ENCODE measurements at regions not wholly inside any gene's neighbourhood (a gene's known extent, or its start where the extent isn't known, plus 50 kb on each side); places are given as distances from the start of the nearest gene placed in this dataset.
"Not testable (repeated sequence)": the region's sequence is repeated elsewhere in the genome, so short reads cannot be mapped to it uniquely, and the experiment has no call there.

- no peaks in the 10 kb centered on the region for H3K27me3 ChIP-seq (ENCODE audit: control insufficient read depth, insufficient read depth, low read length)
- H3K27me3 Mint-ChIP-seq = no peaks in the 10 kb centered on the region
- H3K36me3 ChIP-seq (ENCODE audit: control insufficient read depth, insufficient read depth, low read length) = no peaks in the 10 kb centered on the region
- H3K36me3 Mint-ChIP-seq = no peaks in the 10 kb centered on the region
- H3K4me3 Mint-ChIP-seq = no peak overlapping the region
- DNase-seq (no peak), ATAC-seq (ENCODE audit: low read depth in 2 of 2) (no peak)
- no peak overlapping the region for H3K4me3 ChIP-seq (ENCODE audit: low read depth, low read length)
- H3K9me3 ChIP-seq (ENCODE audit: control insufficient read depth in 2 of 2, low read length in 2 of 2) = no peaks in the 10 kb centered on the region
- H3K4me1 ChIP-seq (ENCODE audit: control insufficient read depth, insufficient read depth, low read length, poor library complexity, severe bottlenecking) = no peaks in the 10 kb centered on the region
- H3K9me3 Mint-ChIP-seq = peaks cover 0 to 10% (median 1%) of the 10 kb centered on the region in 7 donors
- H3K27ac Mint-ChIP-seq = no peak overlapping the region
- no peak overlapping the region for H3K27ac ChIP-seq (ENCODE audit: insufficient read depth, low read length, poor library complexity, severe bottlenecking)
- no peaks in the 10 kb centered on the region for H3K4me1 Mint-ChIP-seq
These were observed 226.8 kb downstream of the RND3 start for GRCh38 chr2:150260636-150261035.

GRCh38 chr2:150259746-150260145 lies 227.7 kb downstream of the RND3 start:
- Histone ChIP-seq H3K27me3 (ENCODE audit: control insufficient read depth, insufficient read depth, low read length) (no peaks in the 10 kb centered on the region), H3K27ac (ENCODE audit: insufficient read depth, low read length, poor library complexity, severe bottlenecking) (no peak overlapping the region), H3K9me3 (ENCODE audit: control insufficient read depth in 2 of 2, low read length in 2 of 2) (no peaks in the 10 kb centered on the region), H3K36me3 (ENCODE audit: control insufficient read depth, insufficient read depth, low read length) (no peaks in the 10 kb centered on the region), H3K4me1 (ENCODE audit: control insufficient read depth, insufficient read depth, low read length, poor library complexity, severe bottlenecking) (no peaks in the 10 kb centered on the region), H3K4me3 (ENCODE audit: low read depth, low read length) (no peak overlapping the region)
- H3K36me3 Mint-ChIP-seq = no peaks in the 10 kb centered on the region
- no peaks in the 10 kb centered on the region for H3K27me3 Mint-ChIP-seq
- DNase-seq (no peak), ATAC-seq (ENCODE audit: low read depth in 2 of 2) (no peak)
- peaks cover 0 to 10% (median 1%) of the 10 kb centered on the region in 7 donors for H3K9me3 Mint-ChIP-seq
- H3K27ac Mint-ChIP-seq = no peak overlapping the region
- no peak overlapping the region for H3K4me3 Mint-ChIP-seq
- H3K4me1 Mint-ChIP-seq = no peaks in the 10 kb centered on the region

GRCh38 chr2:150258781-150259307 lies 228.6 kb downstream of the RND3 start:
- ATAC-seq (ENCODE audit: low read depth in 2 of 2) = no peak
- no peak overlapping the region for H3K4me3 Mint-ChIP-seq

GRCh38 chr2:150256736-150257135 lies 230.7 kb downstream of the RND3 start:
- Histone ChIP-seq H3K4me1 (ENCODE audit: control insufficient read depth, insufficient read depth, low read length, poor library complexity, severe bottlenecking) (no peaks in the 10 kb centered on the region), H3K27me3 (ENCODE audit: control insufficient read depth, insufficient read depth, low read length) (no peaks in the 10 kb centered on the region), H3K9me3 (ENCODE audit: control insufficient read depth in 2 of 2, low read length in 2 of 2) (no peaks in the 10 kb centered on the region), H3K36me3 (ENCODE audit: control insufficient read depth, insufficient read depth, low read length) (no peaks in the 10 kb centered on the region), H3K27ac (ENCODE audit: insufficient read depth, low read length, poor library complexity, severe bottlenecking) (no peak overlapping the region), H3K4me3 (ENCODE audit: low read depth, low read length) (no peak overlapping the region)
- H3K4me1 Mint-ChIP-seq = no peaks in the 10 kb centered on the region
- no peak overlapping the region for H3K4me3 Mint-ChIP-seq
- no peak for ATAC-seq (ENCODE audit: low read depth in 2 of 2)
- H3K9me3 Mint-ChIP-seq = peaks cover 0 to 5% (median 0%) of the 10 kb centered on the region in 7 donors
- no peaks in the 10 kb centered on the region for H3K27me3 Mint-ChIP-seq
- H3K36me3 Mint-ChIP-seq = no peaks in the 10 kb centered on the region
- no peak overlapping the region for H3K27ac Mint-ChIP-seq
- no peak for DNase-seq

More at GRCh38 chr2:150258781-150259307, 228.6 kb downstream of the RND3 start:
- no peak for DNase-seq
- H3K27ac ChIP-seq (ENCODE audit: insufficient read depth, low read length, poor library complexity, severe bottlenecking) = no peak overlapping the region
- no peaks in the 10 kb centered on the region for H3K4me1 ChIP-seq (ENCODE audit: control insufficient read depth, insufficient read depth, low read length, poor library complexity, severe bottlenecking)
- H3K9me3 ChIP-seq (ENCODE audit: control insufficient read depth in 2 of 2, low read length in 2 of 2) = no peaks in the 10 kb centered on the region
- H3K36me3 ChIP-seq (ENCODE audit: control insufficient read depth, insufficient read depth, low read length) = no peaks in the 10 kb centered on the region
- H3K36me3 Mint-ChIP-seq = no peaks in the 10 kb centered on the region
- H3K4me1 Mint-ChIP-seq = no peaks in the 10 kb centered on the region
- H3K4me3 ChIP-seq (ENCODE audit: low read depth, low read length) = no peak overlapping the region
- peaks cover 0 to 10% (median under 1%) of the 10 kb centered on the region in 7 donors for H3K9me3 Mint-ChIP-seq
- no peaks in the 10 kb centered on the region for H3K27me3 Mint-ChIP-seq
- H3K27ac Mint-ChIP-seq = no peak overlapping the region
- H3K27me3 ChIP-seq (ENCODE audit: control insufficient read depth, insufficient read depth, low read length) = no peaks in the 10 kb centered on the region

- H3K27ac Mint-ChIP-seq = no peak overlapping the region
- H3K27me3 ChIP-seq (ENCODE audit: control insufficient read depth, insufficient read depth, low read length) = no peaks in the 10 kb centered on the region
- no peaks in the 10 kb centered on the region for H3K4me1 Mint-ChIP-seq
- no peak overlapping the region for H3K4me3 Mint-ChIP-seq
- no peak overlapping the region for H3K4me3 ChIP-seq (ENCODE audit: low read depth, low read length)
- H3K9me3 Mint-ChIP-seq = peaks cover 0 to 3% (median 0%) of the 10 kb centered on the region in 7 donors
- ATAC-seq (ENCODE audit: low read depth in 2 of 2) = no peak
- H3K36me3 Mint-ChIP-seq = no peaks in the 10 kb centered on the region
- no peaks in the 10 kb centered on the region for H3K27me3 Mint-ChIP-seq
- no peak overlapping the region for H3K27ac ChIP-seq (ENCODE audit: insufficient read depth, low read length, poor library complexity, severe bottlenecking)
- no peaks in the 10 kb centered on the region for H3K9me3 ChIP-seq (ENCODE audit: control insufficient read depth in 2 of 2, low read length in 2 of 2)
- no peaks in the 10 kb centered on the region for H3K4me1 ChIP-seq (ENCODE audit: control insufficient read depth, insufficient read depth, low read length, poor library complexity, severe bottlenecking)
- no peaks in the 10 kb centered on the region for H3K36me3 ChIP-seq (ENCODE audit: control insufficient read depth, insufficient read depth, low read length)
- DNase-seq = no peak
These were observed 231.9 kb downstream of the RND3 start for GRCh38 chr2:150255528-150255927.

GRCh38 chr2:150249735-150250134 lies 237.7 kb downstream of the RND3 start:
- not testable (repeated sequence) for H3K4me3 Mint-ChIP-seq; H3K27ac Mint-ChIP-seq; H3K27ac ChIP-seq (ENCODE audit: insufficient read depth, low read length, poor library complexity, severe bottlenecking); H3K27me3 Mint-ChIP-seq; H3K4me1 ChIP-seq (ENCODE audit: control insufficient read depth, insufficient read depth, low read length, poor library complexity, severe bottlenecking); H3K9me3 ChIP-seq (ENCODE audit: control insufficient read depth in 2 of 2, low read length in 2 of 2); DNase-seq; H3K36me3 Mint-ChIP-seq; H3K4me3 ChIP-seq (ENCODE audit: low read depth, low read length); H3K27me3 ChIP-seq (ENCODE audit: control insufficient read depth, insufficient read depth, low read length); H3K4me1 Mint-ChIP-seq; H3K9me3 Mint-ChIP-seq; H3K36me3 ChIP-seq (ENCODE audit: control insufficient read depth, insufficient read depth, low read length); ATAC-seq (ENCODE audit: low read depth in 2 of 2)

- no peak overlapping the region for H3K27ac ChIP-seq (ENCODE audit: insufficient read depth, low read length, poor library complexity, severe bottlenecking)
- DNase-seq = no peak
- H3K4me3 ChIP-seq (ENCODE audit: low read depth, low read length) = no peak overlapping the region
- no peaks in the 10 kb centered on the region for H3K9me3 ChIP-seq (ENCODE audit: control insufficient read depth in 2 of 2, low read length in 2 of 2)
- H3K4me1 ChIP-seq (ENCODE audit: control insufficient read depth, insufficient read depth, low read length, poor library complexity, severe bottlenecking) = no peaks in the 10 kb centered on the region
- H3K36me3 ChIP-seq (ENCODE audit: control insufficient read depth, insufficient read depth, low read length) = no peaks in the 10 kb centered on the region
- no peak for ATAC-seq (ENCODE audit: low read depth in 2 of 2)
- H3K27me3 ChIP-seq (ENCODE audit: control insufficient read depth, insufficient read depth, low read length) = no peaks in the 10 kb centered on the region
- Mint-ChIP-seq H3K4me3 (peak overlapping the region in 1 of 4 donors; percentile 57), H3K27ac (no peak overlapping the region), H3K9me3 (peaks cover 0 to 4% (median 0%) of the 10 kb centered on the region in 7 donors), H3K4me1 (no peaks in the 10 kb centered on the region), H3K36me3 (no peaks in the 10 kb centered on the region), H3K27me3 (no peaks in the 10 kb centered on the region)
These were observed 240.0 kb downstream of the RND3 start for GRCh38 chr2:150247481-150247880.

GRCh38 chr2:150234787-150235446 lies 252.6 kb downstream of the RND3 start:
- no peaks in the 10 kb centered on the region for H3K4me1 ChIP-seq (ENCODE audit: control insufficient read depth, insufficient read depth, low read length, poor library complexity, severe bottlenecking)
- no peaks in the 10 kb centered on the region for H3K36me3 ChIP-seq (ENCODE audit: control insufficient read depth, insufficient read depth, low read length)
- no peaks in the 10 kb centered on the region for H3K36me3 Mint-ChIP-seq
- DNase-seq = no peak
- H3K27me3 Mint-ChIP-seq = no peaks in the 10 kb centered on the region
- H3K27ac ChIP-seq (ENCODE audit: insufficient read depth, low read length, poor library complexity, severe bottlenecking) = no peak overlapping the region
- no peak for ATAC-seq (ENCODE audit: low read depth in 2 of 2)
- no peak overlapping the region for H3K27ac Mint-ChIP-seq
- H3K27me3 ChIP-seq (ENCODE audit: control insufficient read depth, insufficient read depth, low read length) = no peaks in the 10 kb centered on the region
- no peak overlapping the region for H3K4me3 ChIP-seq (ENCODE audit: low read depth, low read length)
- no peaks in the 10 kb centered on the region for H3K4me1 Mint-ChIP-seq
- no peak overlapping the region for H3K4me3 Mint-ChIP-seq
- H3K9me3 ChIP-seq (ENCODE audit: control insufficient read depth in 2 of 2, low read length in 2 of 2) = no peaks in the 10 kb centered on the region
- H3K9me3 Mint-ChIP-seq = peaks cover 0 to 5% (median 0%) of the 10 kb centered on the region in 7 donors
